Cardiac muscle cell (in vitro differentiated cells and primary cell): ENCODE measurements at regions not wholly inside any gene's neighbourhood (a gene's known extent, or its start where the extent isn't known, plus 50 kb on each side); places are given as distances from the start of the nearest gene placed in this dataset.
"Not testable (repeated sequence)": the region's sequence is repeated elsewhere in the genome, so short reads cannot be mapped to it uniquely, and the experiment has no call there.

ENCODE experiments used
- DNase-seq, 2 donors: peaks; one replicate each; pipeline versions ENCODE4 v3.0.0 to v3.0.0-alpha.2; 2010 to 2017; ENCODE audit warnings: low read depth in 1 of 2, low spot score in 1 of 2
- H3K27ac ChIP-seq: fragments of 200-600 bp; sonication (generic); 2 replicates; pipeline ENCODE4 v1.5.1; 2016
- H3K27me3 ChIP-seq: fragments of 200-600 bp; sonication (generic); 2 replicates; pipeline ENCODE4 v1.6.0; 2016; ENCODE audit warnings: control low read depth
- H3K36me3 ChIP-seq: fragments of 200-600 bp; sonication (generic); 2 replicates; pipeline ENCODE4 v1.5.1; 2016; ENCODE audit warnings: control low read depth
- H3K4me1 ChIP-seq: fragments of 200-600 bp; sonication (generic); 2 replicates; pipeline ENCODE4 v1.8.1; 2017; ENCODE audit warnings: low read depth, mild to moderate bottlenecking, mixed run types
- H3K4me3 ChIP-seq: fragments of 200-600 bp; sonication (generic); 2 replicates; pipeline ENCODE4 v1.5.1; 2016; ENCODE audit warnings: mild to moderate bottlenecking
- H3K9me3 ChIP-seq: fragments of 200-600 bp; sonication (generic); 2 replicates; pipeline ENCODE4 v1.5.1; 2017; ENCODE audit warnings: low read depth, mild to moderate bottlenecking, control low read depth
- CTCF ChIP-seq: IDR thresholded peaks from 2 replicates; pipeline ENCODE4 v1.5.1; 2012; ENCODE audit warnings: low read depth, mild to moderate bottlenecking, low read length

- TF ChIP-seq CTCF, result no peak
Observed at GRCh38 chr7:89849052-89849451, 305.2 kb upstream of the STEAP1 start.

DNA sequence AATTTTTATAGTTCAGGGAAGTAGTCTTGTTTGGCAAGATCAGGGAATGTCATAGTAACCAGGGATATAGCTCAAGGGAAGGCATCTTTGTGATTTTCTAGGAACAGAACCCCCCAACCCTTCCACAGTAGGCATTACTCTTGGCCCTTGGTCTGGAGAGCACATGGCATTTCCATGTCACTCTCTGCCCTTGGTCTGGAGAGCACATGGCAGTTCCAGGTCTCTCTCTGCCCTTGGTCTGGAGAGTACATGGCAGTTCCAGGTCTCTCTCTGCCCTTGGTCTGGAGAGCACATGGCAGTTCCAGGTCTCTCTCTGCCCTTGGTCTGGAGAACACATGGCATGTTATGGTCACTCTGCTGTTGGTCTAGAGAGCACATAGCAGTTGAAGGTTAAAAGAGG is 297.2 kb upstream of the STEAP1 start:
- H3K27me3 ChIP-seq, H3K36me3 ChIP-seq, H3K27ac ChIP-seq, H3K4me1 ChIP-seq, H3K9me3 ChIP-seq, DNase-seq, H3K4me3 ChIP-seq: not testable (repeated sequence)

More at GRCh38 chr7:89849052-89849451, 305.2 kb upstream of the STEAP1 start:
- Histone ChIP-seq H3K4me3 (no peak overlapping the region), H3K9me3 (no peaks in the 10 kb centered on the region), H3K4me1 (no peaks in the 10 kb centered on the region), H3K27me3 (no peaks in the 10 kb centered on the region), H3K36me3 (no peaks in the 10 kb centered on the region), H3K27ac (no peak overlapping the region)
- DNase-seq, result no peak

GRCh38 chr7:89857767-89858166 is 296.5 kb upstream of the STEAP1 start:
- Histone ChIP-seq H3K27me3 (no peaks in the 10 kb centered on the region), H3K9me3 (no peaks in the 10 kb centered on the region), H3K4me3 (no peak overlapping the region), H3K36me3 (no peaks in the 10 kb centered on the region), H3K4me1 (no peaks in the 10 kb centered on the region), H3K27ac (no peak overlapping the region)
- no peak for TF ChIP-seq CTCF
- DNase-seq, result no peak

DNA sequence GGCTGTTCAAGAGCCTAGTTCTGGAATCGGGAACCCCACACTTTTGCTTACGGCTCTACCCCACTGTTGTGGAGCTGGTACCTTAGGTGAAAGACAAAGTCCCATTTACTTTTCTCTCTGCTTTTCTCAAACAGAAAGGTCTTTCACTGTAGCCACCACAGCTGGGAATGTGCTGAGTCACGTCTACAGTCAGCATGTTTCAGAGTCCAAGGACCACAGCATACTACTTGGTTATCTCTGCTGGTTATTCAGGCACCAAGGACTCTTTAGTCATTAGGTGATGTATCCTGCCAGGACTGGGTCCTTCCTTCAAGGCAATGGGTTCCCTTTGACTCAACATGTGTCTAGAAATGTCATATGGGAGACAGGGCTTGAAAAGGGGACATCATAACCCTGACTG is 266.8 kb upstream of the STEAP1 start:
- Histone ChIP-seq H3K36me3 (no peaks in the 10 kb centered on the region), H3K27me3 (no peaks in the 10 kb centered on the region)
- DNase-seq, result no peak

GRCh38 chr7:89908736-89909135 is 245.5 kb upstream of the STEAP1 start:
- Histone ChIP-seq H3K27me3 (no peaks in the 10 kb centered on the region), H3K9me3 (no peaks in the 10 kb centered on the region), H3K4me3 (no peak overlapping the region), H3K27ac (no peak overlapping the region), H3K4me1 (no peaks in the 10 kb centered on the region), H3K36me3 (no peaks in the 10 kb centered on the region)
- TF ChIP-seq CTCF, result no peak
- no peak for DNase-seq

More for the DNA sequence above, 266.8 kb upstream of the STEAP1 start:
- Histone ChIP-seq H3K9me3 (no peaks in the 10 kb centered on the region), H3K4me1 (no peaks in the 10 kb centered on the region), H3K27ac (no peak overlapping the region), H3K4me3 (no peak overlapping the region)
- no peak for TF ChIP-seq CTCF

DNA sequence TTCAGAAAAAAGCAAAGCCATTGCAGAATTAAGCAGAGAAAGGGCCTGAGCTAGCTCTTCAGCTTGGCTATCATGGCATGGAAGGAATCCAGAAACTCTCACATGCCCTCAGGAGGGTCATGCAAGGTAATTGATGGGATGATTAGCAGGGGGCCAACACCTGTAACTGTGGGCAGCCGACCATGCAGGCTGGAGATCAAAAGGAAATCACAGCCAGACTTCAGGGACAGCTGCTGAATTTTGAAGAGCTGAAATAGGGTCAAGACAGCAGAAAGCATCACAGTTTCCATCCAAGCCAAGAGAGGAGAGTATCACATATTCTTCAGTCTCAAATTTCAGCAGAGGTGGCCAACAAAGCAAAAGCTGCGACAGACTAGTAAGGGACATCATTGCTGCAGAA is 239.6 kb upstream of the STEAP1 start:
- DNase-seq, result peak in 1 of 2 donors; percentile 45
- TF ChIP-seq CTCF, result no peak
- no peaks in the 10 kb centered on the region for H3K9me3 ChIP-seq
- no peak overlapping the region for H3K27ac ChIP-seq
- no peak overlapping the region for H3K4me3 ChIP-seq
- H3K36me3 ChIP-seq, result no peaks in the 10 kb centered on the region
- no peaks in the 10 kb centered on the region for H3K27me3 ChIP-seq
- H3K4me1 ChIP-seq, result peaks cover 14% of the 10 kb centered on the region
